H1 (cell line): ENCODE measurements at regions not wholly inside any gene's neighbourhood (a gene's known extent, or its start where the extent isn't known, plus 50 kb on each side); places are given as distances from the start of the nearest gene placed in this dataset.

Experiments used
- CTCF ChIA-PET: fragments of 300-600 bp; sonication (Branson Sonifier 250); formaldehyde crosslinking; loops from one replicate; lab custom pipeline; 2021; ENCODE audit not compliant: partially characterized antibody; lab: Charles Lee
- POLR2A ChIA-PET: fragments of 300-600 bp; sonication (Branson Sonifier 250); formaldehyde crosslinking; loops from one replicate; lab custom pipeline; 2021; ENCODE audit warnings: inconsistent platforms; ENCODE audit not compliant: partially characterized antibody; lab: Charles Lee
- DNase-seq, 2 experiments: peaks; one replicate each; pipeline versions ENCODE4 v3.0.0 to v3.0.0-alpha.2; 2010 to 2022; ENCODE audit warnings: low spot score in 2 of 2, low read depth in 1 of 2, mixed read lengths in 1 of 2
- FAIRE-seq: peaks from 2 replicates; lab custom pipeline; 2011; peaks lifted over from hg19 to GRCh38; lab: Jason Lieb, UNC
- H2AFZ ChIP-seq: 2 replicates; pipeline ENCODE4 v1.8.1; 2012; ENCODE audit warnings: low read length, inconsistent platforms
- H2AK5ac ChIP-seq: 2 replicates; pipeline ENCODE4 v1.6.1; 2013; ENCODE audit warnings: low read depth, low read length
- H2BK120ac ChIP-seq: replicated peaks from 2 replicates; pipeline ENCODE3; 2013; ENCODE audit warnings: low read depth, low read length, inconsistent platforms
- H2BK12ac ChIP-seq: 2 replicates; pipeline ENCODE4 v1.6.1; 2013; ENCODE audit warnings: low read depth, low read length
- H2BK15ac ChIP-seq: 2 replicates; pipeline ENCODE4 v1.6.1; 2013; ENCODE audit warnings: low read length
- H2BK20ac ChIP-seq: 2 replicates; pipeline ENCODE4 v1.6.1; 2013; ENCODE audit warnings: low read length
- H2BK5ac ChIP-seq: 2 replicates; pipeline ENCODE4 v1.6.1; 2013; ENCODE audit warnings: low read depth, low read length
- H3K14ac ChIP-seq: 2 replicates; pipeline ENCODE4 v1.6.1; 2013; ENCODE audit warnings: inconsistent platforms; ENCODE audit not compliant: insufficient read length
- H3K18ac ChIP-seq: 2 replicates; pipeline ENCODE4 v1.6.1; 2013; ENCODE audit warnings: low read length; ENCODE audit errors: extremely low read depth
- H3K23ac ChIP-seq: 2 replicates; pipeline ENCODE4 v1.6.1; 2013; ENCODE audit warnings: inconsistent platforms; ENCODE audit not compliant: insufficient read length
- H3K23me2 ChIP-seq: 2 replicates; pipeline ENCODE4 v1.6.1; 2013; ENCODE audit warnings: low read depth, low read length
- H3K27ac ChIP-seq: 2 replicates; pipeline ENCODE4 v1.6.1; 2011; ENCODE audit warnings: low read depth, low read length, inconsistent platforms
- H3K27me3 ChIP-seq, 4 experiments: replicated peaks in 1 of 4; 1 replicate in 1 of 4; 2 replicates in 3 of 4; pipeline versions ENCODE4 v1.6.1 to v1.8.1; 2011 to 2013; ENCODE audit warnings: low read length in 3 of 4, mild to moderate bottlenecking in 3 of 4, inconsistent platforms in 2 of 4, mixed read lengths in 2 of 4, moderate library complexity in 1 of 4; ENCODE audit not compliant: control insufficient read depth in 3 of 4, insufficient read depth in 3 of 4; ENCODE audit errors: extremely low read depth in 1 of 4
- H3K36me3 ChIP-seq, 4 experiments: 2 replicates each; pipeline versions ENCODE4 v1.6.1 to v1.8.1; 2011 to 2013; ENCODE audit warnings: mild to moderate bottlenecking in 4 of 4, low read length in 3 of 4, moderate library complexity in 2 of 4, control low read depth in 1 of 4, inconsistent platforms in 1 of 4; ENCODE audit not compliant: insufficient read depth in 4 of 4, control insufficient read depth in 2 of 4
- H3K4ac ChIP-seq: replicated peaks from 2 replicates; pipeline ENCODE3; 2013; ENCODE audit warnings: low read length, low read depth, mixed read lengths, inconsistent platforms; ENCODE audit not compliant: insufficient read length
- H3K4me1 ChIP-seq, 4 experiments: replicated peaks in 1 of 4; 1 replicate in 1 of 4; 2 replicates in 3 of 4; pipeline versions ENCODE4 v1.6.1 to v1.8.1; 2011 to 2013; ENCODE audit warnings: low read length in 3 of 4, inconsistent platforms in 2 of 4, mixed read lengths in 1 of 4; ENCODE audit not compliant: insufficient read depth in 4 of 4, control insufficient read depth in 3 of 4
- H3K4me2 ChIP-seq, 2 experiments: 2 replicates each; pipeline versions ENCODE4 v1.6.1 to v1.8.1; 2011 to 2013; ENCODE audit warnings: low read depth in 2 of 2, low read length in 2 of 2, control low read depth in 1 of 2, inconsistent platforms in 1 of 2, mild to moderate bottlenecking in 1 of 2; ENCODE audit not compliant: insufficient read depth in 1 of 2
- H3K4me3 ChIP-seq, 4 experiments: fragments of 200-600, 300-600 bp in 1 of 4; sonication (generic), shearing (Covaris generic), sonication (Bioruptor Twin) in 1 of 4; 2 replicates each; pipeline versions ENCODE4 v1.5.1 to v1.8.1; 2011 to 2016; ENCODE audit warnings: low read length in 4 of 4, low read depth in 3 of 4, control low read depth in 2 of 4, inconsistent platforms in 2 of 4, mild to moderate bottlenecking in 2 of 4, mixed read lengths in 1 of 4, moderate library complexity in 1 of 4; ENCODE audit not compliant: insufficient read depth in 2 of 4; ENCODE audit errors: extremely low read depth in 1 of 4
- H3K56ac ChIP-seq: replicated peaks from 2 replicates; pipeline ENCODE3; 2013; ENCODE audit warnings: low read depth, mild to moderate bottlenecking, mixed read lengths, low read length, inconsistent platforms; ENCODE audit not compliant: insufficient read length
- H3K79me1 ChIP-seq: 2 replicates; pipeline ENCODE4 v1.6.1; 2013; ENCODE audit warnings: low read depth, low read length, control low read depth
- H3K79me2 ChIP-seq, 2 experiments: 2 replicates each; pipeline versions ENCODE4 v1.6.1 to v1.8.1; 2012 to 2013; ENCODE audit warnings: low read length in 2 of 2, mild to moderate bottlenecking in 2 of 2, inconsistent platforms in 1 of 2; ENCODE audit not compliant: insufficient read depth in 2 of 2, control insufficient read depth in 1 of 2
- H3K9ac ChIP-seq, 4 experiments: replicated peaks in 1 of 4; 1 replicate in 1 of 4; 2 replicates in 3 of 4; pipeline versions ENCODE4 v1.6.1 to v1.8.1; 2011 to 2013; ENCODE audit warnings: low read depth in 3 of 4, low read length in 3 of 4, control low read depth in 2 of 4, mild to moderate bottlenecking in 2 of 4, moderate library complexity in 2 of 4, inconsistent platforms in 1 of 4; ENCODE audit errors: extremely low read depth in 1 of 4
- H3K9me3 ChIP-seq, 2 experiments: 2 replicates each; pipeline versions ENCODE4 v1.6.1 to v1.8.1; 2012 to 2013; ENCODE audit warnings: mild to moderate bottlenecking in 2 of 2, moderate library complexity in 2 of 2, control low read depth in 1 of 2, inconsistent platforms in 1 of 2, low read depth in 1 of 2, low read length in 1 of 2, mixed read lengths in 1 of 2; ENCODE audit not compliant: insufficient read depth in 2 of 2
- H4K20me1 ChIP-seq, 2 experiments: replicated peaks in 1 of 2; 2 replicates each; pipeline versions ENCODE3 to v1.8.1; 2011 to 2013; ENCODE audit warnings: inconsistent platforms in 2 of 2, low read length in 2 of 2, mild to moderate bottlenecking in 1 of 2; ENCODE audit not compliant: insufficient read depth in 2 of 2, control insufficient read depth in 1 of 2
- H4K5ac ChIP-seq: 2 replicates; pipeline ENCODE4 v1.6.1; 2013; ENCODE audit warnings: low read length, low read depth, mixed read lengths, inconsistent platforms; ENCODE audit not compliant: insufficient read length
- H4K8ac ChIP-seq: 2 replicates; pipeline ENCODE4 v1.8.0; 2013; ENCODE audit warnings: mild to moderate bottlenecking, moderate library complexity, low read length, inconsistent platforms; ENCODE audit not compliant: insufficient read depth; ENCODE audit errors: extremely low read depth
- H4K91ac ChIP-seq: replicated peaks from 2 replicates; pipeline ENCODE3; 2013; ENCODE audit warnings: low read length, mixed read lengths, inconsistent platforms; ENCODE audit not compliant: insufficient read length
- CEBPB ChIP-seq: IDR thresholded peaks from 2 replicates; pipeline ENCODE4 v1.6.1; 2012; ENCODE audit warnings: low read depth, low read length
- CREB1 ChIP-seq: IDR thresholded peaks from 2 replicates; pipeline ENCODE4 v1.6.1; 2012; ENCODE audit warnings: inconsistent platforms
- CTBP2 ChIP-seq: IDR thresholded peaks from 2 replicates; pipeline ENCODE4 v1.7.0; 2011; ENCODE audit warnings: borderline replicate concordance, mild to moderate bottlenecking, moderate library complexity, mixed read lengths, low read length; ENCODE audit not compliant: insufficient read depth, insufficient read length
- E2F6 ChIP-seq: IDR thresholded peaks from 2 replicates; pipeline ENCODE4 v1.6.1; 2012; ENCODE audit warnings: inconsistent platforms
- GABPA ChIP-seq: IDR thresholded peaks from 2 replicates; pipeline ENCODE4 v1.6.1; 2011; ENCODE audit warnings: mild to moderate bottlenecking, low read length, moderate library complexity, borderline replicate concordance; ENCODE audit not compliant: insufficient read depth
- KDM1A ChIP-seq: fragments of 200-600, 300-600 bp; sonication (generic); IDR thresholded peaks from 2 replicates; pipeline ENCODE4 v1.7.1; 2016; ENCODE audit warnings: mild to moderate bottlenecking, low read length, borderline replicate concordance
- NANOG ChIP-seq: IDR thresholded peaks from 2 replicates; pipeline ENCODE4 v1.6.1; 2011; ENCODE audit warnings: low read length, low read depth, mild to moderate bottlenecking, inconsistent platforms; ENCODE audit not compliant: insufficient read depth, poor library complexity, severe bottlenecking
- NRF1 ChIP-seq: IDR thresholded peaks from 2 replicates; pipeline ENCODE4 v1.6.1; 2011; ENCODE audit warnings: mild to moderate bottlenecking, low read depth, low read length, improper control_type of control experiment
- POLR2AphosphoS5 ChIP-seq: IDR thresholded peaks from 2 replicates; pipeline ENCODE4 v1.6.1; 2011; ENCODE audit warnings: low read depth, low read length
- RAD21 ChIP-seq, 2 experiments: IDR thresholded peaks in 1 of 2; conservative IDR thresholded peaks in 1 of 2; 2 replicates each; pipeline ENCODE4 v1.6.1; 2011; ENCODE audit warnings: low read depth in 2 of 2, low read length in 2 of 2, improper control_type of control experiment in 1 of 2, inconsistent platforms in 1 of 2, mild to moderate bottlenecking in 1 of 2, moderate library complexity in 1 of 2
- RBBP5 ChIP-seq: IDR thresholded peaks from 2 replicates; pipeline ENCODE4 v1.7.1; 2012; ENCODE audit warnings: low read depth, mild to moderate bottlenecking, inconsistent platforms, low read length, moderate library complexity, borderline replicate concordance
- RNF2 ChIP-seq: fragments of 200-900, 300-1000 bp; sonication (generic); IDR thresholded peaks from 2 replicates; pipeline ENCODE4 v1.7.1; 2016; ENCODE audit warnings: borderline replicate concordance, low read depth, mild to moderate bottlenecking, antibody characterized with exemption, low read length; ENCODE audit not compliant: poor library complexity, severe bottlenecking; ENCODE audit errors: missing control alignments
- SP2 ChIP-seq: IDR thresholded peaks from 2 replicates; pipeline ENCODE4 v1.6.1; 2012; ENCODE audit warnings: mild to moderate bottlenecking, low read length, inconsistent platforms
- SUZ12 ChIP-seq: fragments of 200-600 bp; sonication (generic); IDR thresholded peaks from 2 replicates; pipeline ENCODE4 v1.6.1; 2012; ENCODE audit warnings: mild to moderate bottlenecking, inconsistent platforms, low read length, moderate library complexity, mixed read lengths
- WGBS, 2 experiments: shearing (Covaris generic) in 1 of 2; methylation state at CpG; one replicate each; pipeline versions ENCODE4 v1.1.6 to v1.1.7; 2013 to 2015; ENCODE audit warnings: low lambda C conversion rate in 2 of 2, mixed read lengths in 2 of 2, inconsistent platforms in 1 of 2, low coverage in 1 of 2, missing lambda C conversion rate in 1 of 2; ENCODE audit not compliant: insufficient replicate concordance in 2 of 2, insufficient coverage in 1 of 2, insufficient read length in 1 of 2; ENCODE audit errors: extremely low coverage in 1 of 2, missing lambda C conversion rate in 1 of 2; 5-methylcytosine and 5-hydroxymethylcytosine counted together

DNA sequence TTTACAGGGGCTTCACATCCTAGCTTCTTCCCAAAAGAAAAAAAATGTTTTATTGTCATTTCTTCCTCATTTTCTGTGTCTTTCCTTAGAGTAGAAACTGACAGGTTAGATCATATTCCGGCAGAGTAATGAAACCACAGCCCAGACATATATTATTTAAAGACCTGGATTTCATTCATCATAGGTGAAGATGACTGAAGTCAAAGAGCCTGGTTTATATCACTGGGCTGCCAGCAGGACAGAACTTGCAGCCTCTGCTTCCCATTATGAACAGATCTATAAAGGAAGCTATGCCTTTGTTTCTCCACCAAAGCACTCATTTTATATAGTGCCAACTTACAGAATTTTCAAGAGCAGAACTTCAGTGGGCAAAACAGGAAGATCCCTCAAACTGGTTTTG, 137.9 kb downstream of the METTL4 start:
- H3K27ac ChIP-seq: no peak overlapping the region
- DNase-seq: no peak
- H3K23me2 ChIP-seq: no peaks in the 10 kb centered on the region
- H3K56ac ChIP-seq: no peak overlapping the region
- H3K4me1 ChIP-seq: no peaks in the 10 kb centered on the region
- no peak overlapping the region for H3K18ac ChIP-seq
- no peak overlapping the region for H3K14ac ChIP-seq
- H2AFZ ChIP-seq: no peak overlapping the region
- no peak overlapping the region for H3K4me2 ChIP-seq
- H3K23ac ChIP-seq: no peak overlapping the region
- H3K36me3 ChIP-seq: no peaks in the 10 kb centered on the region
- no peak overlapping the region for H2BK5ac ChIP-seq
- no peaks in the 10 kb centered on the region for H3K79me2 ChIP-seq
- H2BK12ac ChIP-seq: no peak overlapping the region
- ChIA-PET CTCF (no interaction called here), POLR2A (no interaction called here)
- no peak overlapping the region for H4K8ac ChIP-seq
- FAIRE-seq: no peak
- no peak overlapping the region for H2BK20ac ChIP-seq
- no peak overlapping the region for H2BK120ac ChIP-seq
- H4K91ac ChIP-seq: no peak overlapping the region
- no peak overlapping the region for H2BK15ac ChIP-seq
- peaks cover 0 to 3% of the 10 kb centered on the region in 2 experiments; a peak in 1 of 4 replicates for H3K9me3 ChIP-seq
- 90% methylated on average over 1 of the region's 1 CpG; no CpG with 5 or more reads in 1 of the 2 experiments for WGBS, 2 experiments
- no peak overlapping the region for H3K4ac ChIP-seq
- no peak overlapping the region for H4K5ac ChIP-seq
- H4K20me1 ChIP-seq: no peaks in the 10 kb centered on the region
- H3K27me3 ChIP-seq: no peaks in the 10 kb centered on the region
- no peak overlapping the region for H2AK5ac ChIP-seq
- H3K9ac ChIP-seq: no peak overlapping the region
- H3K79me1 ChIP-seq: no peaks in the 10 kb centered on the region
- H3K4me3 ChIP-seq: no peak overlapping the region
- TF ChIP-seq NANOG: no peak
- TF ChIP-seq E2F6: no peak
- no peak for TF ChIP-seq SP2
- no peak for TF ChIP-seq RNF2
- no peak for TF ChIP-seq SUZ12
- no peak for TF ChIP-seq KDM1A
- TF ChIP-seq RAD21 (IDR thresholded peaks at IDR 0.05 in 1 of 2, conservative IDR thresholded peaks at IDR 0.05 in 1 of 2; ENCODE audit: low read depth in 2 of 2, low read length in 2 of 2): no peak
- TF ChIP-seq RBBP5: no peak
- TF ChIP-seq CREB1: no peak
- no peak for TF ChIP-seq CEBPB
- no peak for TF ChIP-seq POLR2AphosphoS5
- TF ChIP-seq CTBP2: no peak
- TF ChIP-seq NRF1: no peak
- TF ChIP-seq GABPA: no peak
